Vagina (tissue), 2 donors: ENCODE measurements at regions not wholly inside any gene's neighbourhood (a gene's known extent, or its start where the extent isn't known, plus 50 kb on each side); places are given as distances from the start of the nearest gene placed in this dataset.

ENCODE experiments used
- DNase-seq, 2 donors: peaks; one replicate each; pipeline ENCODE4 v3.0.0-alpha.2; 2017; ENCODE audit errors: extremely low spot score in 2 of 2
- H3K27ac ChIP-seq: fragments of 200-600 bp; sonication (generic); one replicate; pipeline ENCODE4 v1.5.1; 2019
- H3K27me3 ChIP-seq: fragments of 200-600 bp; sonication (generic); one replicate; pipeline ENCODE4 v1.5.1; 2019
- H3K36me3 ChIP-seq, 2 donors: fragments of 200-600 bp; sonication (generic); one replicate each; pipeline ENCODE4 v1.5.1; 2017 to 2019
- H3K4me1 ChIP-seq: fragments of 200-600 bp; sonication (generic); one replicate; pipeline ENCODE4 v1.5.1; 2019
- H3K4me3 ChIP-seq, 2 donors: fragments of 200-600 bp; sonication (generic); 1 replicate in 1 of 2; 2 replicates in 1 of 2; pipeline ENCODE4 v1.5.1; 2016 to 2019
- H3K9me3 ChIP-seq: fragments of 200-600 bp; sonication (generic); one replicate; pipeline ENCODE4 v1.5.1; 2019
- POLR2A ChIP-seq, 2 donors: fragments of 450-650 bp; IDR thresholded peaks; one replicate each; pipeline ENCODE4 v1.6.1; 2017; ENCODE audit warnings: antibody characterized with exemption in 2 of 2, mild to moderate bottlenecking in 2 of 2, moderate library complexity in 2 of 2
- POLR2AphosphoS5 ChIP-seq, 2 donors: sonication (generic); formaldehyde crosslinking; IDR thresholded peaks; one replicate each; pipeline ENCODE4 v1.9.0; 2017; ENCODE audit warnings: antibody characterized with exemption in 2 of 2, mild to moderate bottlenecking in 2 of 2, low read depth in 1 of 2; ENCODE audit not compliant: insufficient read depth in 1 of 2
- intact Hi-C: fragments of 100-400 bp; cut with DNase I; formaldehyde crosslinking; loops from one replicate; pipeline ENCODE4 v1.15.1; 2023
- TF ChIP-seq, protein P1 (sequence below), 3 experiments: fragments of 450-650 bp in 2 of 3; fragments of 200-600 bp in 1 of 3; sonication (generic) in 1 of 3; IDR thresholded peaks; one replicate each; pipeline ENCODE4 v1.5.1; 2017 to 2019; ENCODE audit warnings: antibody characterized with exemption in 3 of 3, mild to moderate bottlenecking in 2 of 3, moderate library complexity in 2 of 3

DNA sequence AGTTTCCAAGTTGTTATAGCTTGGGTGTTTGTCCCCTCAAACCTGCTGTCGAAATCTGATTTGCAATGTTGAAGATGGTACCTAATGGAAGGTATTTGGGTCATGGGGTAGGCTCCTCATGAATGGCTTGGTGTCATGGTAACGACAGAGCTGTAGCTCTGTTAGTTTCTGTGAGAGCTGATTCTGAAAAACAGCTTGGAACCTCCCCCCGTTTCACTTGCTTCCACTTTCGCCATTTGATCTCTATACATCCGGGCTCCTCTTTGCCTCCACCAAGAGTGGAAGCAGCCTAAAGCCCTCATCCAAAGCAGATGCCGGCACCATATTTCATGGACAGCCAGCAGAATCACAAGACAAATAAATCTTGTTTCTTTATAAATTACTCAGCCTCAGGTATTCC is 1035.1 kb upstream of the SLC39A10 start:
- Histone ChIP-seq H3K27me3 (no peaks in the 10 kb centered on the region), H3K27ac (no peak overlapping the region), H3K4me3 (no peak overlapping the region), H3K9me3 (no peaks in the 10 kb centered on the region), H3K4me1 (no peaks in the 10 kb centered on the region), H3K36me3 (no peaks in the 10 kb centered on the region)
- TF ChIP-seq, protein P1, sequence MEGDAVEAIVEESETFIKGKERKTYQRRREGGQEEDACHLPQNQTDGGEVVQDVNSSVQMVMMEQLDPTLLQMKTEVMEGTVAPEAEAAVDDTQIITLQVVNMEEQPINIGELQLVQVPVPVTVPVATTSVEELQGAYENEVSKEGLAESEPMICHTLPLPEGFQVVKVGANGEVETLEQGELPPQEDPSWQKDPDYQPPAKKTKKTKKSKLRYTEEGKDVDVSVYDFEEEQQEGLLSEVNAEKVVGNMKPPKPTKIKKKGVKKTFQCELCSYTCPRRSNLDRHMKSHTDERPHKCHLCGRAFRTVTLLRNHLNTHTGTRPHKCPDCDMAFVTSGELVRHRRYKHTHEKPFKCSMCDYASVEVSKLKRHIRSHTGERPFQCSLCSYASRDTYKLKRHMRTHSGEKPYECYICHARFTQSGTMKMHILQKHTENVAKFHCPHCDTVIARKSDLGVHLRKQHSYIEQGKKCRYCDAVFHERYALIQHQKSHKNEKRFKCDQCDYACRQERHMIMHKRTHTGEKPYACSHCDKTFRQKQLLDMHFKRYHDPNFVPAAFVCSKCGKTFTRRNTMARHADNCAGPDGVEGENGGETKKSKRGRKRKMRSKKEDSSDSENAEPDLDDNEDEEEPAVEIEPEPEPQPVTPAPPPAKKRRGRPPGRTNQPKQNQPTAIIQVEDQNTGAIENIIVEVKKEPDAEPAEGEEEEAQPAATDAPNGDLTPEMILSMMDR (IDR thresholded peaks at IDR 0.05), result no peak
- TF ChIP-seq POLR2A (IDR thresholded peaks at IDR 0.05), result no peak
- no peak for TF ChIP-seq POLR2AphosphoS5 (IDR thresholded peaks at IDR 0.05; ENCODE audit: insufficient read depth in 1 of 2, low read depth in 1 of 2)
- DNase-seq, result no peak
- intact Hi-C loops, result no loop called here

DNA sequence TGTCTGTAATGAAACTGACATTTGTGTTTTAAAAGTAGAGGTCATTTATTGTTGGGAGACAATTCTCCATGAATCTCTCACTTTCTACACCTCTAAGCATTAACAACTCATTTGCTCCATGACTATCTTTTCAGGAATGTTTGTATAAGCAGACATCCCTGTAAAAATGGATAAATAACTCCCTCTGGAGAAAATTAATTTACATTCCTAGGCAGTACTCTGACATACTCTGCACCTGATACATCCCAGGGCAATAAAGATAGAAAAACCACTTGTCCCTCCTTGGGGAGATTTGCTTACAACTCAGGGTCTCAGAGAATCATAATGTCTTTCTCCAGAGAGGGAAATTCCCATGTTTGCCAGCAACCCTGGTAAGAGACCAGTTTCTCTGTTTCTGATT is 1037.7 kb upstream of the SLC39A10 start:
- no peak overlapping the region for H3K27ac ChIP-seq
- H3K36me3 ChIP-seq, result no peaks in the 10 kb centered on the region
- H3K9me3 ChIP-seq, result no peaks in the 10 kb centered on the region
- no peak for DNase-seq
- no peaks in the 10 kb centered on the region for H3K4me1 ChIP-seq
- TF ChIP-seq, protein P1 (IDR thresholded peaks at IDR 0.05), result no peak
- no peak for TF ChIP-seq POLR2A (IDR thresholded peaks at IDR 0.05)
- no peak for TF ChIP-seq POLR2AphosphoS5 (IDR thresholded peaks at IDR 0.05; ENCODE audit: insufficient read depth in 1 of 2, low read depth in 1 of 2)
- no peaks in the 10 kb centered on the region for H3K27me3 ChIP-seq
- H3K4me3 ChIP-seq, result no peak overlapping the region
- intact Hi-C loops, result no loop called here

DNA sequence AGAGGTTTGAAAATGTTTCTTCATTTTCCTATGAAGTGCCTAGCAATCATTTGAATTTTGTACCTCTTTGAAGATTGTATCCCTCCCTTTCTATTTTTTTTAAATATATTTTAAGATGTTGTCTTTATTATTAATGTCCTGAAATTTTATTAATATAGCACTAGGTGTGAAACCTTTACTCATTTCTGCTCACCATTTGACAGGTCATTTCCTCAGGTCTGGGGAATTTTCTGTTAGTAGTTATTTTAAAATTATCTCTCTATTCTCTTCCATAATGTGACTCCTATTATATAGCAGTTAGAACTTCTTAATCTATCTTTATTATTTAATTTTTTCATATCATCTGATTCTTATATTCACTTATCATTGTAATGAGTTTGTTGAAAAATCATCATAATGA is 1038.6 kb upstream of the SLC39A10 start:
- Histone ChIP-seq H3K4me3 (no peak overlapping the region), H3K36me3 (no peaks in the 10 kb centered on the region), H3K4me1 (no peaks in the 10 kb centered on the region), H3K27me3 (no peaks in the 10 kb centered on the region), H3K9me3 (no peaks in the 10 kb centered on the region), H3K27ac (no peak overlapping the region)
- intact Hi-C loops, result no loop called here
- DNase-seq, result no peak
- TF ChIP-seq, protein P1 (IDR thresholded peaks at IDR 0.05), result no peak
- no peak for TF ChIP-seq POLR2AphosphoS5 (IDR thresholded peaks at IDR 0.05; ENCODE audit: insufficient read depth in 1 of 2, low read depth in 1 of 2)

DNA sequence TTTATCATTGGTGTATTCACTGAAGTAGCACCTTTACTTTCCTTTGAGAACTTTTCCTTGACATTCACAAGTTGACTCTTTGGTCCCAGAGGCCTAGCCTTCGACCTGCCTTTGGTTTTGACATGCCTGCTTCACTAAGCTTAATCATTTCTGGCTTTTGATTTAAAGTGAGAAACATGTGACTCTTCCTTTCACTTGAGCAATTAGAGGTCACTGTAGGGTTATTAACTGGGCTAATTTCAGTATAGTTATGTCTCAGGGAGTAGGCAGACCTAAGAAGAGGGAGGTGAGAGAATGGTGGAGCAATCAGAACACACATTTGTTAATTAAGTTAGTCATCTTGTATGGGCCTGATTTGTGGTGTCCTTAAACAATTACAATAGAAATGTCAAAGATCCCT is 1040.7 kb upstream of the SLC39A10 start:
- intact Hi-C loops, result no loop called here
- H3K4me3 ChIP-seq, result no peak overlapping the region
- no peak for TF ChIP-seq POLR2AphosphoS5 (IDR thresholded peaks at IDR 0.05; ENCODE audit: insufficient read depth in 1 of 2, low read depth in 1 of 2)
- TF ChIP-seq POLR2A (IDR thresholded peaks at IDR 0.05), result no peak
- TF ChIP-seq, protein P1 (IDR thresholded peaks at IDR 0.05), result no peak

DNA sequence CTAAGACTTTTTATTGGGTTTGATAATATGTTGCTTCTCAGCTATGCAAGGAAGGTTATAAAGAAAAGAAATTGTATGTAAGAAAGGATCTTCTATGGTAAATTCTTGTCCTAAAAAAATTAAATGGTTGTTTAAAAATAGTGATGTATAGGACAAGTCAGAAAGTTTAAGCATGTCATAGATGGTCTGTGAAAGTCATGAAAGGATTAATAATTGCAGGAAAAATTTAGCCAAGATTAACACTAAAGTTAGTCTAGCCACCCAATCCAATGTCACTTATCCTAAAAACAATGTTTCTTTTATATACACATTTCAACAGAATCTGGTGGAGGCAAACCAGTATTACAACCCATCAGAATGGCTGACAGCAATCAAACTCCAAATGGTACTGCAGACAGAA is 1046.7 kb upstream of the SLC39A10 start:
- H3K4me3 ChIP-seq, result no peak overlapping the region
- no peaks in the 10 kb centered on the region for H3K4me1 ChIP-seq
- TF ChIP-seq, protein P1 (IDR thresholded peaks at IDR 0.05), result no peak
- TF ChIP-seq POLR2A (IDR thresholded peaks at IDR 0.05) (no peak), POLR2AphosphoS5 (IDR thresholded peaks at IDR 0.05; ENCODE audit: insufficient read depth in 1 of 2, low read depth in 1 of 2) (no peak)
- no peak for DNase-seq
- H3K36me3 ChIP-seq, result no peaks in the 10 kb centered on the region
- H3K27me3 ChIP-seq, result no peaks in the 10 kb centered on the region
- no peak overlapping the region for H3K27ac ChIP-seq
- intact Hi-C loops, result no loop called here
- no peaks in the 10 kb centered on the region for H3K9me3 ChIP-seq

More for the DNA sequence above, 1040.7 kb upstream of the SLC39A10 start:
- no peaks in the 10 kb centered on the region for H3K27me3 ChIP-seq
- H3K36me3 ChIP-seq, result no peaks in the 10 kb centered on the region
- no peak overlapping the region for H3K27ac ChIP-seq
- H3K9me3 ChIP-seq, result no peaks in the 10 kb centered on the region
- no peak for DNase-seq
- no peaks in the 10 kb centered on the region for H3K4me1 ChIP-seq
